ENCODE measurements at regions not wholly inside any gene's neighbourhood (a gene's known extent, or its start where the extent isn't known, plus 50 kb on each side); places are given as distances from the start of the nearest gene placed in this dataset.

DNA sequence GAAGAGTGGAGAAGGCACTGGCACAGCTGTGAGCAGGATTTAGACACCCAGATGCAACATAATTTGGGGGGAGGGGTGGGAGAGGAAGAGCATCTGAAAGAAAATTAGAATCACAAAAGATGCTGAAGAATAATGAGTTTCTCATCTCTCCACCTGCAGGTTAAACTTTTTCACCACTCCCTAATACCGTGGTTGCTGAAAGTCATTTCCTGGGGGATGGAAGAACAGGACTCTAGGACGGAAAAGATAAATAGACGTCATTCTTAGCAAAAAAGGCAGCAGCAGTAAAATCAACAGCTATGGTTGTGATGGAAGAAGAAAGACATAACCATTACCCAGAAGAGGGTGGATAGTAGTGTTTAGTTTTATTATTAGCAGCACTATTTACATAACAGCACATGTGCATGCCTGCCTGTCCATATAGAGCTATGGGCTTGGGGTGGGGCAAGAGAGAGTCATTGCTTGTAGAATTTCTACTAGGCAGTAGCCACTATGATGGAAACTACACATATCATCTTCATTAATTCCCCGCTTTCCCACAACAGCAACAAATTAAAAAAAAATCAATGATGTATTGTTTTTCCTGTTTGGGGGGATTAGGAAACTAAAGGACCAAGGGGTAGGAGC lies 212.2 kb downstream of the TRIB2 start:
- no peak overlapping the region for H3K4me3 ChIP-seq (replicated peaks; ENCODE audit: insufficient read depth, low read length)
- H3K27me3 ChIP-seq (ENCODE audit: insufficient read depth, poor library complexity, severe bottlenecking), result no peaks in the 10 kb centered on the region
- TF ChIP-seq, protein P1, sequence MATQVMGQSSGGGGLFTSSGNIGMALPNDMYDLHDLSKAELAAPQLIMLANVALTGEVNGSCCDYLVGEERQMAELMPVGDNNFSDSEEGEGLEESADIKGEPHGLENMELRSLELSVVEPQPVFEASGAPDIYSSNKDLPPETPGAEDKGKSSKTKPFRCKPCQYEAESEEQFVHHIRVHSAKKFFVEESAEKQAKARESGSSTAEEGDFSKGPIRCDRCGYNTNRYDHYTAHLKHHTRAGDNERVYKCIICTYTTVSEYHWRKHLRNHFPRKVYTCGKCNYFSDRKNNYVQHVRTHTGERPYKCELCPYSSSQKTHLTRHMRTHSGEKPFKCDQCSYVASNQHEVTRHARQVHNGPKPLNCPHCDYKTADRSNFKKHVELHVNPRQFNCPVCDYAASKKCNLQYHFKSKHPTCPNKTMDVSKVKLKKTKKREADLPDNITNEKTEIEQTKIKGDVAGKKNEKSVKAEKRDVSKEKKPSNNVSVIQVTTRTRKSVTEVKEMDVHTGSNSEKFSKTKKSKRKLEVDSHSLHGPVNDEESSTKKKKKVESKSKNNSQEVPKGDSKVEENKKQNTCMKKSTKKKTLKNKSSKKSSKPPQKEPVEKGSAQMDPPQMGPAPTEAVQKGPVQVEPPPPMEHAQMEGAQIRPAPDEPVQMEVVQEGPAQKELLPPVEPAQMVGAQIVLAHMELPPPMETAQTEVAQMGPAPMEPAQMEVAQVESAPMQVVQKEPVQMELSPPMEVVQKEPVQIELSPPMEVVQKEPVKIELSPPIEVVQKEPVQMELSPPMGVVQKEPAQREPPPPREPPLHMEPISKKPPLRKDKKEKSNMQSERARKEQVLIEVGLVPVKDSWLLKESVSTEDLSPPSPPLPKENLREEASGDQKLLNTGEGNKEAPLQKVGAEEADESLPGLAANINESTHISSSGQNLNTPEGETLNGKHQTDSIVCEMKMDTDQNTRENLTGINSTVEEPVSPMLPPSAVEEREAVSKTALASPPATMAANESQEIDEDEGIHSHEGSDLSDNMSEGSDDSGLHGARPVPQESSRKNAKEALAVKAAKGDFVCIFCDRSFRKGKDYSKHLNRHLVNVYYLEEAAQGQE (IDR thresholded peaks at IDR 0.05; ENCODE audit: insufficient replicate concordance, low read depth), result no peak
- no peak for TF ChIP-seq SPI1 (IDR thresholded peaks at IDR 0.05; ENCODE audit: borderline replicate concordance, low read depth)
- TF ChIP-seq GABPA (IDR thresholded peaks at IDR 0.05; ENCODE audit: low read depth), result no peak
- TF ChIP-seq, protein P2, sequence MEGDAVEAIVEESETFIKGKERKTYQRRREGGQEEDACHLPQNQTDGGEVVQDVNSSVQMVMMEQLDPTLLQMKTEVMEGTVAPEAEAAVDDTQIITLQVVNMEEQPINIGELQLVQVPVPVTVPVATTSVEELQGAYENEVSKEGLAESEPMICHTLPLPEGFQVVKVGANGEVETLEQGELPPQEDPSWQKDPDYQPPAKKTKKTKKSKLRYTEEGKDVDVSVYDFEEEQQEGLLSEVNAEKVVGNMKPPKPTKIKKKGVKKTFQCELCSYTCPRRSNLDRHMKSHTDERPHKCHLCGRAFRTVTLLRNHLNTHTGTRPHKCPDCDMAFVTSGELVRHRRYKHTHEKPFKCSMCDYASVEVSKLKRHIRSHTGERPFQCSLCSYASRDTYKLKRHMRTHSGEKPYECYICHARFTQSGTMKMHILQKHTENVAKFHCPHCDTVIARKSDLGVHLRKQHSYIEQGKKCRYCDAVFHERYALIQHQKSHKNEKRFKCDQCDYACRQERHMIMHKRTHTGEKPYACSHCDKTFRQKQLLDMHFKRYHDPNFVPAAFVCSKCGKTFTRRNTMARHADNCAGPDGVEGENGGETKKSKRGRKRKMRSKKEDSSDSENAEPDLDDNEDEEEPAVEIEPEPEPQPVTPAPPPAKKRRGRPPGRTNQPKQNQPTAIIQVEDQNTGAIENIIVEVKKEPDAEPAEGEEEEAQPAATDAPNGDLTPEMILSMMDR (IDR thresholded peaks at IDR 0.05; ENCODE audit: insufficient read depth, low read length), result no peak
- no peak for TF ChIP-seq POLR2AphosphoS5 (IDR thresholded peaks at IDR 0.05; ENCODE audit: low read depth)
- DNase-seq (ENCODE audit: low read depth in 1 of 2, low spot score in 1 of 2), result no peak
- H3K27ac ChIP-seq (replicated peaks), result no peak overlapping the region

DNA sequence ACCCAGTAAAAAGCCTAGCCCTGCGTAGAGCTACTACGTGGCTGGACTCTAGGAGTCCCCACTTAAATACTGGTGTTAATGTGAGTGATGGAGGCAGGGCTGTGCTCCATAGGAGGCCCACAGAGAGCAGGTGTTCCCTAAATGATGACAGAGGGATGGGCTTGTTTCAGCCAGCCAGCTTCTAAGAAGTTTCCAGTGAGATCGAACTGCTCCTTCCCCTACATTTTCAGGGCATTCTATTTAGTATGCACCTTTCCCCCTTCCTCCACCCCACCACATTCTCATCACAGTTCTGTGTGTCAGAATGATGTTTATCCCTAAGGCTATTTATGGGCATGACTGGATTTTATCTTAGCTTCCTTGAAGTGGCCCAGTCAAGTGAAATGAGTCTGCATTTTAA lies 213.0 kb downstream of the TRIB2 start:
- no peak overlapping the region for H3K27ac ChIP-seq (replicated peaks)
- DNase-seq (ENCODE audit: low read depth in 1 of 2, low spot score in 1 of 2), result no peak
- H3K4me3 ChIP-seq (replicated peaks; ENCODE audit: insufficient read depth, low read length), result no peak overlapping the region
- H3K27me3 ChIP-seq (ENCODE audit: insufficient read depth, poor library complexity, severe bottlenecking), result no peaks in the 10 kb centered on the region
- TF ChIP-seq, protein P1 (IDR thresholded peaks at IDR 0.05; ENCODE audit: insufficient replicate concordance, low read depth), result no peak
- TF ChIP-seq SPI1 (IDR thresholded peaks at IDR 0.05; ENCODE audit: borderline replicate concordance, low read depth), result no peak

DNA sequence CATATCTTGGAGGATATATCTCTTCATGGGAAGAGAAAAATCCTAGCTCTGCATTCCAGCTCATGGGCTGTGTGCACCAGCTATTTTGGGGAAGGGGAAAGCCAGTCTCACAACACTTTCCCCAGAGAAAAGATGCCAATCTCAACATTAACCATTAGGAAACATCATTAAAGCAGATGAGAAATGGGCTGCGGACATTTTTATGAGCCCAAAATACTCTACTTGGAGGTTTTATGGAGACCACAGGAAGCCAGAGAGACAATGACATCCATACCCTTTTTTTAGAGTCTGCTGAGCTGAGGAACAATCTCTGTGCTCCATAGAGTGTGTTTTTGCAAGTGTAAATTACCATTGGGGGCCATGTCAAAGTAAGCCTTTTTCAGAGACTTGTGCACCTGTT lies 213.7 kb downstream of the TRIB2 start:
- DNase-seq (ENCODE audit: low read depth in 1 of 2, low spot score in 1 of 2), result no peak
- Histone ChIP-seq H3K27ac (replicated peaks) (no peak overlapping the region), H3K4me3 (replicated peaks; ENCODE audit: insufficient read depth, low read length) (no peak overlapping the region), H3K27me3 (ENCODE audit: insufficient read depth, poor library complexity, severe bottlenecking) (no peaks in the 10 kb centered on the region)
- TF ChIP-seq, protein P2 (IDR thresholded peaks at IDR 0.05; ENCODE audit: insufficient read depth, low read length), result no peak
- TF ChIP-seq, protein P1 (IDR thresholded peaks at IDR 0.05; ENCODE audit: insufficient replicate concordance, low read depth), result no peak
- TF ChIP-seq POLR2AphosphoS5 (IDR thresholded peaks at IDR 0.05; ENCODE audit: low read depth) (no peak), SPI1 (IDR thresholded peaks at IDR 0.05; ENCODE audit: borderline replicate concordance, low read depth) (no peak), GABPA (IDR thresholded peaks at IDR 0.05; ENCODE audit: low read depth) (no peak)
